ENCODE measurements at regions not wholly inside any gene's neighbourhood (a gene's known extent, or its start where the extent isn't known, plus 50 kb on each side); places are given as distances from the start of the nearest gene placed in this dataset.

GRCh38 chr5:114695292-114695904 is 333.5 kb downstream of the KCNN2 start:
- no peak for DNase-seq (ENCODE audit: extremely low read depth, low read depth)
- TF ChIP-seq, protein P1, sequence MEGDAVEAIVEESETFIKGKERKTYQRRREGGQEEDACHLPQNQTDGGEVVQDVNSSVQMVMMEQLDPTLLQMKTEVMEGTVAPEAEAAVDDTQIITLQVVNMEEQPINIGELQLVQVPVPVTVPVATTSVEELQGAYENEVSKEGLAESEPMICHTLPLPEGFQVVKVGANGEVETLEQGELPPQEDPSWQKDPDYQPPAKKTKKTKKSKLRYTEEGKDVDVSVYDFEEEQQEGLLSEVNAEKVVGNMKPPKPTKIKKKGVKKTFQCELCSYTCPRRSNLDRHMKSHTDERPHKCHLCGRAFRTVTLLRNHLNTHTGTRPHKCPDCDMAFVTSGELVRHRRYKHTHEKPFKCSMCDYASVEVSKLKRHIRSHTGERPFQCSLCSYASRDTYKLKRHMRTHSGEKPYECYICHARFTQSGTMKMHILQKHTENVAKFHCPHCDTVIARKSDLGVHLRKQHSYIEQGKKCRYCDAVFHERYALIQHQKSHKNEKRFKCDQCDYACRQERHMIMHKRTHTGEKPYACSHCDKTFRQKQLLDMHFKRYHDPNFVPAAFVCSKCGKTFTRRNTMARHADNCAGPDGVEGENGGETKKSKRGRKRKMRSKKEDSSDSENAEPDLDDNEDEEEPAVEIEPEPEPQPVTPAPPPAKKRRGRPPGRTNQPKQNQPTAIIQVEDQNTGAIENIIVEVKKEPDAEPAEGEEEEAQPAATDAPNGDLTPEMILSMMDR (IDR thresholded peaks at IDR 0.05; ENCODE audit: low read depth, low read length, missing control alignments) = no peak
- no peak overlapping the region for H3K4me3 ChIP-seq (replicated peaks; ENCODE audit: low read depth, low read length)

GRCh38 chr5:114686356-114686755 is 324.5 kb downstream of the KCNN2 start:
- H3K4me3 ChIP-seq (replicated peaks; ENCODE audit: low read depth, low read length) = no peak overlapping the region
- TF ChIP-seq, protein P1 (IDR thresholded peaks at IDR 0.05; ENCODE audit: low read depth, low read length, missing control alignments) = no peak
- no peak for DNase-seq (ENCODE audit: extremely low read depth, low read depth)

- no peak for DNase-seq (ENCODE audit: extremely low read depth, low read depth)
- no peak overlapping the region for H3K4me3 ChIP-seq (replicated peaks; ENCODE audit: low read depth, low read length)
- TF ChIP-seq, protein P1 (IDR thresholded peaks at IDR 0.05; ENCODE audit: low read depth, low read length, missing control alignments) = no peak
Observed at GRCh38 chr5:114678778-114679177, 316.9 kb downstream of the KCNN2 start.

- DNase-seq (ENCODE audit: extremely low read depth, low read depth) = no peak
- TF ChIP-seq, protein P1 (IDR thresholded peaks at IDR 0.05; ENCODE audit: low read depth, low read length, missing control alignments) = no peak
Observed at GRCh38 chr5:114665551-114665950, 303.7 kb downstream of the KCNN2 start.

GRCh38 chr5:114660791-114661190 is 298.9 kb downstream of the KCNN2 start:
- DNase-seq (ENCODE audit: extremely low read depth, low read depth) = no peak
- H3K4me3 ChIP-seq (replicated peaks; ENCODE audit: low read depth, low read length) = no peak overlapping the region
- TF ChIP-seq, protein P1 (IDR thresholded peaks at IDR 0.05; ENCODE audit: low read depth, low read length, missing control alignments) = no peak

More at GRCh38 chr5:114665551-114665950, 303.7 kb downstream of the KCNN2 start:
- no peak overlapping the region for H3K4me3 ChIP-seq (replicated peaks; ENCODE audit: low read depth, low read length)

- TF ChIP-seq, protein P1 (IDR thresholded peaks at IDR 0.05; ENCODE audit: low read depth, low read length, missing control alignments) = no peak
- no peak overlapping the region for H3K4me3 ChIP-seq (replicated peaks; ENCODE audit: low read depth, low read length)
- no peak for DNase-seq (ENCODE audit: extremely low read depth, low read depth)
Observed at GRCh38 chr5:114658194-114658593, 296.3 kb downstream of the KCNN2 start.

All from HFF-Myc (cell line).